NCI-H2107 (cell line): ENCODE measurements at regions not wholly inside any gene's neighbourhood (a gene's known extent, or its start where the extent isn't known, plus 50 kb on each side); places are given as distances from the start of the nearest gene placed in this dataset.
A peak's percentile ranks its signal among the peaks of the same experiment; 100 is the strongest.

ENCODE experiments used
- DNase-seq: peaks from one replicate; lab custom pipeline; 2025; lab: John Stamatoyannopoulos, UW

DNA sequence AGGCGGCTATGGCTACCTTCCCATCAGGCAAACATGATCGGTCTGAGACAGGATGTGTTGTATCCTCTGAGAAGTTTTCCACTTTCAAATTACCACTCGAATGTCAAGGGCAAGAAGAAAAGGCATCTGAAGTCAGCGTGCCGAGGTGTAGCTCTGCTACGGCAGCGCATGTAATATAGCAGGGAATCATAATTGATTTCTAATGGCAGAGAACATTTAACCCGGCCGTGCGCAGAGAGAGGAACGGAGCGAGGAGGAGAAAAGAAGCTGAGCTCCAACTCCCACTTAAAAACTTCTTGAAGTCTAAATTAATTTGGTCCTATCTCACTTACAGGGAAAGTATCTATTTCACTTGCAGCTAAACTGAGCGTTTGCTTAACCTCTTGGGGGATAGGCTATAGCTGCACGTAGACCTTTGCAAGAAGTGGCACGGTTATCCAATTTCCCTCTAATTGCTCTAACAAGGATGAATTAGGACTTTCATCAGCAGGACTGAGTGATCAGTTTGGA lies 137.3 kb upstream of the KIRREL3 start:
- DNase-seq, result no peak

DNA sequence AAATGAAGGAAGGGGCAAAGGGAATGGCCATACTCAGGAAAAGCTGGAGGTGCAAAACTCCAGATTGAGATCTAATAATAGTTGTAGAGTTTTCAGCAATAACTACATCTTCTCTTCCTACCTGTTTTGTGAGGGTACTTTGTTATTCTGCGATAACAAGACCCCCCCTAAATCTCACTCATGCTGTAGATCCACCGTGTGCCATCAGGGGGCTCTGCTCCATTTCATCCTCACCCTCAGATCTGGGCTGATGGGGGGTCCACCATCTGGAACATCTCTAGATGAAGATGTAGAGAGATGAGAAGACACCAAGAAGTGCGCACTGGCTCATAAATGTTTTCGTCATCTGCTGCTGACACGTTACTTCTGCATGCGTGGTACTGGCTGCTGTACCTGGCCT lies 135.9 kb upstream of the KIRREL3 start:
- no peak for DNase-seq

DNA sequence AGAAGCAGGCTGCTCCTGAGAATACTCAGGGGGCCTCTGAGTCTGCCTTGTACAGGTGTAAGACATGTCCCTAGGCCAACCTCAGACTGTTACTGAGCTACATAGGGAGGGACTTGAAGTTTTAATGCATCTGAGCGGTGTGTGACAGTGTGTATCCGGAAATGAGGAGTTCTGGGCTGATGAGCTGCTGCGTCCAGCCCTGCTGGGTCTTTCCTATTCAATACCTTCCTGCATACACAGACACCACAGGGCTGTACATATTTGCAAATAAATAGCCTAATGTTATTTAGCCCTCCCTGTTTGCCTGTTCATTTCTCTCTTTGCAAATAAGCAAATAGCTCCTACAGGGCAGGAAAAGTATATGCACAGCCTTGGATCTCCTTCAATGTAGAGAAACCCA lies 134.7 kb upstream of the KIRREL3 start:
- DNase-seq, result no peak

DNA sequence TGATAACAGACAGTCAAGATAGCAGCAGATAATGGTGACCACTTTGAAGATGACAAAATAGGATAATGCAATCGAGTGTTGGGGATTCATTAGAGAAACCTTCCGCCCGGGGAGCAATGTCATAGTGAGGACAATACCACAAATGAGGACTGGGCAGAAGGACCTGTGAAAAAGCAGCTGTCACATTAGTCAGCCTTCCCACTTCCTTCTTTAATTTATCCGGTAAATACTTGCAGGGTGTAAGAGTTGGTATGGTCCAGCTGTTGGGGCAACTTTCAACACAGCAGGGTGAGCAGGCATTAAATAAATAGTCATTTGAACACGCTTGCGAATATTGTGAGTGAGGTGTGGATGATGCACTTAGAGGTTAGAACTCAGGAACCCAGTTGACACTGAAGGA lies 132.5 kb upstream of the KIRREL3 start:
- no peak for DNase-seq

DNA sequence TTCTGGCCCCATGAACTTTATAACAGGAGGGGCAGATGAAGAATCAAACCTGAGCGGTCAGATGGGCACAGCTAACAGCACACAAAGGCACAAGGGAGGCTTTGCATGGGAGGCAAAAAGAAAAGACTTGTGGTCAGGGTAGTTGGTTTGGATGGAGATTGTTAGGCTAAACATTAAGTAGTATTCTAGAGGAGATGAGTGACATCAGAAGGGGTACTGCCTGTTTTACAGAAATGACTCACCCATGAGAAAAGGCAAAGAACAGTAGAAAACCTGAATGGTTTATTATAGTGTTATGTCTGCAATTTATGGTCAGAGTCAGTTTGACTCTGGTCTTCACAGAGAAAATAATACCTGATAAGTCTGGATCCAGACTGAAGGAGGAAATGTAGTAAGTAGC lies 129.8 kb upstream of the KIRREL3 start:
- DNase-seq, result no peak

DNA sequence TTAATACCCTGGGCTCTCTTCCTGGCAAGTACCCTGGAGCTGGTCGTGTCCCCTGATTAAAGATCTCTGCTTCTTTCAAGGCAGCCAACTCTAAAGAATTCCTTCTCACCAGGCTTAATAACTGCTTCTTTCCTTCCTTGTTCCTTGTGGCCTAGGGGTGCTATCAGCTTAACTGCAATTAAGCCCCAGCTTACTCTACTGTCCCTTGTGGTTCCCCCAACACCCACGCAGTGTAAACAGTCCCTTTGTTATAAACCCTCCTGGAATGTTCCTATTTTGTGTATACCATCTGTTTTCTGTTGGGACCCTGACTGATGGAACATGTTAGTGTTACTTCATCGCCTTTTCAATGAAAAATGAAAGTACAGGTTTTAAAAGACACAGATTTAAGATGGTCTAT lies 126.4 kb upstream of the KIRREL3 start:
- DNase-seq, result no peak

DNA sequence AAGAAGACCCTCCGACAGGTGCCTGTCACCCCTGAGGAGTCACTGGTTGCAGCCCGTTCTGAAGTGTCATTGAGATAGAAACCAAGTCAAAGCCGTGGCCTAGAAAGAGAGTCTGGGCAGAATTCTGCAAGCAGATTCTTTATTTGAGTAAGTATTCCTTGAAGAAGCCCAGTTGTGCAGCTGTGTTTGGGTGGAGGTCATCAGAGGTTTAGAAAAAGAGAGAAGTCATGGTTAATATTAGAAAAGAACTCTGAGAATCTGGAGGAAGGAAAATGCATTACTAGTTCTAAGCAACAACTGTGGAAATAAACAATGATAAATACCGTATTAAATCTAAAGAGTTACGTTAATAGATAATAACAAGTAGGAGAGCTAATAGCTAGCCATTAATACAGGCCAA lies 118.8 kb upstream of the KIRREL3 start:
- DNase-seq, result no peak

DNA sequence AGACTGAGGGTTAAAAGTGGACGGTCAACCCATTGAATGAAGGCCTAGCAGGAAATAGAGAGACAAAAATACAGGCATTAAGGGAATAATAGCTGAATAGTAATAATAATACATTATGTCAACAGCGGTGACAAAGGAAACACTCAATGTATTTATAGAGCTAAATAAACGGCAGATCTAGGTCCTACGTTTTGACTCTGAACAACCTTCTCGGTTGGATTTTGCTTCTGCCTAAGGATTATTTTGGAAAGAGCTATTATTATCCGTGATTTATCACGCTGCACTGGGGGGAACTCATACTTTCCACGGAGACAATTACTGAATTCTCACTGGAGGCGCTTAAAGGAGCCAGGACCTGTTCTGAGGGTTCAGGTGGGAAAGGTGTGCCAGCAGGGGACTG lies 118.2 kb upstream of the KIRREL3 start:
- DNase-seq, result no peak

DNA sequence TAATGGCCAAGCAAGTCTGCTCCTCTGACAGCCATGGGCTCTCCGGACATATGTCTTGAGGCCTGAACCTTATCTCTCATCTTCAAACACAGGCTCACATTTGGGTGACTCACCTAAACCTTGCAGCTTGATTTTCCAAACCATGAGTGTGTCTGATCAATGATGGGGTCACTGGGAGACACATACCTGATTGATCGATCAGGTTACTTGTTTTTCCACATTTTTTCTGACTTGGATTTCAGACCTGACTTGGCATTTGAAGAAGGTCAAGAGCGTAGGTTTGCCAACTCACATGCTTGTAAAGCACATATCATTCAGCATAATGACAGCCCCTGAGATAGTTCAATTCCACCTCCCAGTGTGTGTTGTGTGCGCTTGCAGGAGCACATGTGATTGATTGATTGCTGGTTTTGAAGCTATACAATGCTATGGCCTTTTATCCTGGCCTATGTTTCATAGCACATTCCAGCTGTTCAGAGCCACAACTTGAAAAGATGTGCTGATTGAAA lies 116.7 kb upstream of the KIRREL3 start:
- DNase-seq, result no peak

DNA sequence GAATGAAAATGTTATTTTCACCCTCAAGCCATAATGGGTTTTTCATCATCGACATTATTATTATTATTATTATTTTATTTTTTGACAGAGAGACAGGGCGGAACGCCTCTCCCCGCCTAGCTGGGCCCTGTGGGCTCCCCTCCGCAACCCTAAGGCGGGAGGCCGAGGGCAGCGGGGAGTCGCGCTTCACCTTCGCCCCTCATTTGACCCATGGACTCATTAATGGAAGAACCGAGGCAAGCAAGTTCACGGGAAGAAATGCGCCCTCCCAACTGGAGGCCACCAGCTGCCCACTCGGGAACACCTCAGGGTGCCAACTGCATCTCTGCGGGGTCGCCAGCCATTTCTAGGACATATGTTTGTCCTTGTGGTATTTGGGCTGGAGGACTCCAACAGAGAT lies 115.3 kb upstream of the KIRREL3 start:
- DNase-seq, result no peak

DNA sequence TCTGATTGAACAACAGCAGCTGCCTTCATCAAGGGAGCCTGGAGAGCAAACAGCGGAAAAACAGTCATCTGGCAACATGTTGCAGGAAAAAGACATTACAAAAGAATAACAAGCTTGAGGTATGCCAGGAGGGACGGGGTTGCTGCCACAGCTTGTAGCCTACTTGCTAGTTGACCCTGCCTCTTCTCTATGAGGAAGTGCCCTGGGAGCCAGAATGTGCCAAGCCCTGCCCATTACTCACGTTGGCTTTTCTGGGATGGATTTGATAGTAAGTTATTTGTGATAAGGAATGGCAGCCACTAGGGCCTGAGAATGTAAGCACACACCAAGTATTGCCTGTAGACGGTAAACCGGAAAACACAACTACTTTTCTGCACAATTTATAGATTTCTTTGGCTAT lies 113.5 kb upstream of the KIRREL3 start:
- no peak for DNase-seq

DNA sequence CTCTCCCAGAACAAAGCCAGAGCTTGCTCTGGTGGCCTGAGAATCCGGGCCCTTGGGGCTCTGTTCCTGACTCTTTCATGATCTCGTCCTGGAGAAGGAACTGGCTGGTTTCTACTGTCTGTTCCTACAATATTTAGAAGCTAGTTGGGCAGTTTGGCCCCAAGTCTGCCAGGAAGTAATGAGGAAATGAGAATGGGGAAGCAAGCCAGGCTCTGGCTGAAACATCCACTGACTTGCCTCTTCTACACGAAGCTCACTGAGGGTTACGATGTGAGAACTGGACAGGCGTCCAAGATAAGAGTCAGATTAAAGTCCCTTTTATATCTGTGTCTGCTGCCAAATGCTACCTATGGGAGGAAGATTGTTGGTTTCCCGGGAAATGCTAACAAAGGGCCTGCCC lies 110.0 kb upstream of the KIRREL3 start:
- no peak for DNase-seq

DNA sequence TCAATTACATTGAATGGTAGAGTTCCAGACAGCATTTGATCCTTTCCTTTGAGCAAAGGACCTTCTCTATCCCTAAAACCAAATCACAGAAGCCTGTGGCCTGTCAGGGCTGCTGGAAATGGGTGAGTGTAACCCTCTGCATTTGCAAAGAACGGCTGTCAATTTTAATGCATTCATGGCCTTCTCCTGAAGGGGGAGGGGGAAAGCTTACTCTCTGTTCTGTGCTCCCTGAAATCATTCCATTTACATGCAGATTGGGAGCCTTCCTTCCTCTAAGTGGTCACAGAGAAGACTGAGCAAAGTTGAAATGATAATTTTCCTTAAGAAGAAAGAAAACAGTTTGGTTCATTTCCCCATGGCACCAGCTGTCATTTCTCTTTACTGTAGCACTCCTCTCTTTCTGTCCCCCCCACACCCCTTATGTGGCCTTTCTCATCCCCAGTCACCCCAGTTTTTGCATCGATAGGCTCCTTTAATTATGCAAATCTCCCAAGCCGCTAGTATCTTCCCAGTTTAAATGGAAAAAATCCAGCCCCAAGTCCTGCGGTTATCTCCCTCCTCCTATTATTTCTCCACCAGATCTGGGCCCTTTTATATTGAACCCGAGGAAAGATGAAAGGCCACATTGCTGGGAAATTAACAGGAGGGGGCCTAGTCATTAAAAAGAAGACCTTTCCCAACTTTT lies 109.4 kb upstream of the KIRREL3 start:
- DNase-seq, result no peak

DNA sequence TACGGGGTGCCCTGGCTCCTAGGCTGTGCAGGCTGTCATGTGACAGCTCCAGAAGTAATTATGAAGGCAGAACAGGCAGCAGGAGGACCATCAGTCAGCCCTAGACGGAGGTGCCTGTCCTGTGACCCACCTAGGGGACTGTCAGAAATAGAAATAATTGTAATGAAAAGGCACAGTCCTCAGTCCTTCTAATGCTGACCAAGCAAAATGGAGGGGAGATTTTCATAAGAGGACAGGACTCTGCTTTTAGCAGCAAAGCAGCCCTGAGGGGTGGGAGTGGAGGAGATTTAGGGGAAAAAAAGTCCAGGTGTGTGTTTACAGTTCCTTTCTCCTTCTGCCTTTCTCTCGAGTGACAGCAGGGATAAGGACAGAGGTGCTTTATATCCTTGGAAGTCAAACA lies 108.3 kb upstream of the KIRREL3 start:
- DNase-seq, result no peak

DNA sequence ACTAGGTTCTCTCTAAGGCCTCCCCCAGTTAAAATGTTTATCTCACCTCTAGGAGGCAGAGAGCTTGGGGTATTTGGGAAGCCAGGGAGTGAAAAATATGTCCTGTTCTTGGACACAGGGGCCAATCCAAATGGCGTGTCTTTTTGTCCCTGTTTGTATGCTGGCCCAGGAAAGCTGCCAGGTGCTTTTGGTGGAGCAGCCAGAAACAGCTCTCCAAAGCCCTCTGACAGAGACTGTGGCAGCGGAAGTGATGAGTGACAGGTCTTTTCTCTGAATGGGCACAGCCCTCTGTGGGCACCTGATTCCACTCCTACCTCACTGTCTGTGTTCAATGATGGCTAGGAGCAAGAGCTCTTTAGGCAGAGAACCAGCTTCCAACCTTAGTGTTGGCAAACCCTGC lies 106.4 kb upstream of the KIRREL3 start:
- peak; percentile 33 for DNase-seq

DNA sequence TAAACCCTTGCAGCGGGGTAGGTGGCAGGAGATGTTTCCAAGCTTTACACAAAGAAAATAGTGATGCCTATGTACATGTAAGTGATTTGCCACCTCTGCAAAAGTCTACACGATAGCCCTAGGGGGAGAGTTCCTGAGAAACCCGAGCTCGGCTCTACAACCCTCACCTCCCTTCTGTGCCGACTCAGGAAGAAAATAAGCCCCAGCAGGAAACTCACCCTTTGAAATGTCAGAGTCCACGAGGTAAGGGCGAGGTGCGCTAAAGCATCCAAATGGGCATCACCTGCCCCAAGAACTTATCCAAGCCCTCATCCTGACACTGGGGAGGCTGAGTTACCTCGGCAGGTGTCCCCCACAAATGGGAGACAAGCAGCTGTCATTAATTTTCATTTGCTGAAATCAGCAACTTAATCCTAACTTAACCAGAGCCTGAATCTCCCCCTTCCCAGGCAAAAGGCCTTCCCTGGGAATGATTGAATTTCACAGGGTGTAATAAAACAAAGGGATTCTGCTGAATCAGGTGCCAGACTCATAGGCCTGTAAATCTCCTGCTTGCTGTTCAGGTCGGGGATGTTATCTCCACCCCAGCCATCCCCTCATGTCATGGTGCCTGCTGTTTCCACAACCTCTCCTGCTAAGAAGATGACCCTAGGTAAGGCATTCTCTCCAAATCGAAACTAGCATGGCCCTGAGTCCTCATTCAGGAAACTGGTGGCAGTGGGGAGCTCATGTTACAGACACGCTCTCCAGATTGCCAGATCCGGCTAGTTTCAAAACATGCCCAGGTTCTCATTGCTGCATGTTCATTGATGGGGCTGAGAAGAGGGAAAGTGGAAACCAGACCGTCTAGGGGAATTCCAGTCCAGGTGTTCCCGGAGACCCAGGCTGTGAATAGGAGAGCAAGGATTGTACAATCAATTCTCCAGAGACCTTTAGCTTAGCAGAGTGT lies 105.3 kb upstream of the KIRREL3 start:
- DNase-seq, result peak; percentile 72

DNA sequence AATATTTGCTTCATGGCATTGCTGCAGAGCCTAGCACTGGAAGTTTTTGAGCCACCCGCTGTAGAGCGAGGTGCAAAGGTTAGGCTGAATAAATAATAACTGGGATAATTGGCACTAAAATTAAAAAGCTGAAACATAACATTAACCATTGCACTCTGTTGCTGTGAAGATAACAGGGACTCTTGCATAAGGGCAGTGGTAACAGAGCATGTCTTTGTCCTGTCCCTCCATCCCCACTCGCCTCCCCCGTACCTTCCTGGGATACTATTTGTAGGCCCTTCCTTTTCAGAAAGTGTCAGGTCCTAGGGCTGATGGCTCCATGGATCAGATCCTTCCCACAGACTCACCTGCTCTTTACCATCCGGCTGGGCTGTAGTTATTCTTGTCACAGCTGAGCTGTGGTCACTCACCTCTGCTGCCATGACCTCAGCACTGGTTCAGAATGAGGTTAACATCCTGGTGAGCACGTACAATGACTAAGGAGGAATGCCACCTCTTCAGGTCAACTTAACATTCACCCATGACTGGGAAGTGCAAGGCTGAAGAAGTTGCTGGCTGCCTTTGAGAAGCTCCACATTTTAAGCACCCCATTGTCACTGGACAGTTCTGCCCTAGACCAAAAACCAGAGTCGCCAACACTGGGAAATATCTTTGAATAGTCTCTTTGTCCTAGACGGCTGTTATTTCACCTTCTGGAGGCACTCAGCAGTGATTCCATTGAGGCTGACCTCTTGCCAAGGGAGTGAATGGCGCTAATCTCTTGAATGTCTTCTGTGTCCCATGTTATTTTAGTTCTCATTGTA lies 103.2 kb upstream of the KIRREL3 start:
- DNase-seq, result no peak

DNA sequence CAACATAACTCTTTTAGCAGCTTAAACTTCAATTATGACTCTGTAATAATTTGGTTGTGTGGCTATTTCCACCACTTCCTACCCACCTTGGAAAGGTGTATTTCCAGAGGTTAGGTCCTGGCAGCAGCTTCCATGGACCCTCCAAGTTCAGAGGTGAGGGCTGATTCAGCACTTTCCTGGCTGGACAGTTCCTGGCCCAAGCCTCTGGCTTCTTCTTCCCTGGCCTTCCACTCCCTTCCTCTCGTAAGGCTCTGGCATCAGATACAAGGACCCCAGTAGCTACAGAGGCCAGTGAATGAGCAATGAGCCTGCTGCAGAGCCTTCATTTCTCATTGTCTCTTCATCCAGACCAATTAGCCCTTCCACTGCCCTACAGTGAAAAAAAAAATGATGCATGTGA lies 98.1 kb upstream of the KIRREL3 start:
- no peak for DNase-seq

DNA sequence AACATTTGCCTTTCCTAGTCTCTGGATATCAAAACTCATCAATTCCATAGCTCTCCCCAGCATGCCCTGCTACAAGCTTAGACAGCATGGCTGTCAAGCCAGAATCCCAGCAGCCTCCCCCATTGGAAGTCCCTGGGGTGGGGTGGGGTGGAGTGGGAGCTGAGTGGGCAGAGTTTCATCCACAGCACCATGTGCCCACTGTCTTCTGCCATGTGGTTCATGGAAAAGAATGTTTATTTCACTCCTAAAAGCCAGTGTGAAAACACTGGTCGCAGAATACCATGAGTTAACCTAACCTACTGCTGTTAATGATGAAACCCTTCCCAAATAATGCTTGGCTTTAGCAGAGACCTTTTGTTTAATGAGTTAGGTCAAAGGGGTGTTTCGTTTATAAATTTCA lies 80.2 kb upstream of the KIRREL3 start:
- no peak for DNase-seq

DNA sequence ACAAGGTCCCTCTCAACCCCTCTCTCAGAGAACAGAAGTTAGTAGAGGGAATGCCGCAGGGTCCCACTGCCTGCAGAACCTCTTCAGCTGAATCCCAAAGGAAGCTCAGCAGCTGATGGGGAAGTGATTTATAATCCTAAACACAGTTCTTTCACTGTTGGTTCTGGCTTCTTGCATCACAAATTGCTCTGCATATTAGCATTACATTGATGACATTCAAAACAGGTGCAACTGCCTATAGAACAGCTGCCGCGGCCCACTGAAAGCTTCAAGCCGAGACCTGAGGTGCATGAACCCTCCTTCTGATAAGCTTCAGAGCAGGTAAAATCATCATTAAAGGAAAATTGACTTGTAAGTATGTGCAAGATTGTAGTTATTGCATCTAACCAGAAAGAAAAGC lies 75.2 kb upstream of the KIRREL3 start:
- no peak for DNase-seq

DNA sequence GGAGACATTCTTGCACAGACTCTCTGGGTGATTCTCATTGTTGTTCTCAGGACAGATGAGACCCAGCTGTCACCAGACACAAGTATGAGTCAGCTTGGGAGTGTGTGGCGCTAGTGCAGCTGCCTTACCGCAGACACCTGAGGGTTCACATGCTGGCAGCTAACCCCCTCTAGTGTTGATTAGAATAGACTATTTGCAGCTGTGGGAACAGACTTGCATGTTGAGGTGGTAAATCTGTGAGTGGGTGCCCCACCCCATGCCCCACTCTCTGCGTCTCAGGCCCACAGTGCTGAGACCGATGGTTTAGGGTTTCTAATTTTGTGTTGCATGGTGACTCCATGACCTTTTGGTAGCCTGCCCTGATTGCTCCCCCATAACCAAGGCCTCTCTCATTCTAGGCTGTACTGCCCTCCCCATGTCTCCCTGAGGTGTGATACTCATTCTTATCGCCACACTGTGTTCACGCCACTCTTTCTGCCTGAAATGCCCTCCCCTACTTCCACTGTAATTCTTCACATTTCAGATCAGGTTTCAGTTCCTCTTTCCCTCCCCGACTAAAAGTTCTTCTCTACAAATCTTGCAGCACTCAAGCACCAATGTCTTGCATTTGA lies 73.7 kb upstream of the KIRREL3 start:
- DNase-seq, result peak; percentile 30

DNA sequence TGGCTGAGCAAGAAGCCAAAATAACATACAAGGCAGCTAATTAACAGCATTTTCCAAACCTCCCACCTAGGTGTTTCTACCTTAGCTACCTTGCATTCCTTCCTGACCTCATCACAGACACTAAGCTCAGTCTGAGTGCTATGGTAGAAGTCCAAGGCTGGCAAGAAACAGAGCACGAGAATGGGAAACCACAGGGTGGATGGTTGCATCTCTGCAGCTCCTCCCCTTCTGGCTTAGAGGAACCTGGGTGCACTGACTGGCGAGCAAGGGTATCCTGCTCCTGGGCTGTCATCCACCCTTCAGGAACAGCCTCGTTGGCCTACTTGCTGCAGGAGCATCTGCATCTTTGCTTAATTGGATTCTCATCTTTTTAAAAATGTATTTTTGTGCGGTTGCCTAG lies 73.1 kb upstream of the KIRREL3 start:
- DNase-seq, result no peak
